ENCODE measurements at regions not wholly inside any gene's neighbourhood (a gene's known extent, or its start where the extent isn't known, plus 50 kb on each side); places are given as distances from the start of the nearest gene placed in this dataset.

GRCh38 chr11:42172441-42172840, 713.0 kb upstream of the LRRC4C start:
- peak in 5 of 56 donors; percentile 5 to 24 (median 13) for DNase-seq

GRCh38 chr11:42175203-42175602, 715.8 kb upstream of the LRRC4C start:
- no peak for DNase-seq

GRCh38 chr11:42179216-42179615, 719.8 kb upstream of the LRRC4C start:
- DNase-seq: no peak

GRCh38 chr11:42195289-42196013, 736.0 kb upstream of the LRRC4C start:
- no peak for DNase-seq

- no peak for DNase-seq
Observed at GRCh38 chr11:42200311-42200710, 740.9 kb upstream of the LRRC4C start.

- DNase-seq: no peak
Observed at GRCh38 chr11:42201603-42202148, 742.2 kb upstream of the LRRC4C start.

GRCh38 chr11:42205518-42205917, 746.1 kb upstream of the LRRC4C start:
- no peak for DNase-seq

- DNase-seq: no peak
Observed at GRCh38 chr11:42225664-42226063, 766.2 kb upstream of the LRRC4C start.

GRCh38 chr11:42232673-42233072, 773.2 kb upstream of the LRRC4C start:
- no peak for DNase-seq

- no peak for DNase-seq
Observed at GRCh38 chr11:42234451-42234951, 775.0 kb upstream of the LRRC4C start.

- DNase-seq: no peak
Observed at GRCh38 chr11:42237701-42238235, 778.3 kb upstream of the LRRC4C start.

GRCh38 chr11:42239188-42239587, 779.7 kb upstream of the LRRC4C start:
- DNase-seq: no peak

GRCh38 chr11:42243385-42243784, 783.9 kb upstream of the LRRC4C start:
- DNase-seq: no peak

GRCh38 chr11:42244376-42244775, 784.9 kb upstream of the LRRC4C start:
- DNase-seq: no peak

- DNase-seq: no peak
Observed at GRCh38 chr11:42249401-42249800, 789.9 kb upstream of the LRRC4C start.

GRCh38 chr11:42249956-42250355, 790.5 kb upstream of the LRRC4C start:
- DNase-seq: no peak

- no peak for DNase-seq
Observed at GRCh38 chr11:42251984-42252383, 792.5 kb upstream of the LRRC4C start.

- DNase-seq: no peak
Observed at GRCh38 chr11:42253156-42253555, 793.7 kb upstream of the LRRC4C start.

GRCh38 chr11:42255906-42256305, 796.5 kb upstream of the LRRC4C start:
- no peak for DNase-seq

- peak in 1 of 56 donors; percentile 0 for DNase-seq
Observed at GRCh38 chr11:42257534-42257933, 798.1 kb upstream of the LRRC4C start.

GRCh38 chr11:42265072-42265471, 805.6 kb upstream of the LRRC4C start:
- DNase-seq: no peak

- DNase-seq: no peak
Observed at GRCh38 chr11:42271306-42271705, 811.9 kb upstream of the LRRC4C start.

GRCh38 chr11:42273977-42274376, 814.5 kb upstream of the LRRC4C start:
- no peak for DNase-seq
